Activated naive CD4-positive, alpha-beta T cell (primary cell): ENCODE measurements at regions not wholly inside any gene's neighbourhood (a gene's known extent, or its start where the extent isn't known, plus 50 kb on each side); places are given as distances from the start of the nearest gene placed in this dataset.

Experiments used
- DNase-seq, 4 experiments: peaks; one replicate each; lab custom pipeline; 2025; lab: John Stamatoyannopoulos, UW

GRCh38 chr1:87437663-87438295 is 109.1 kb downstream of the LMO4 start:
- DNase-seq = no peak

- DNase-seq = no peak
Measured at GRCh38 chr1:87439821-87440220, 111.1 kb downstream of the LMO4 start.

DNA sequence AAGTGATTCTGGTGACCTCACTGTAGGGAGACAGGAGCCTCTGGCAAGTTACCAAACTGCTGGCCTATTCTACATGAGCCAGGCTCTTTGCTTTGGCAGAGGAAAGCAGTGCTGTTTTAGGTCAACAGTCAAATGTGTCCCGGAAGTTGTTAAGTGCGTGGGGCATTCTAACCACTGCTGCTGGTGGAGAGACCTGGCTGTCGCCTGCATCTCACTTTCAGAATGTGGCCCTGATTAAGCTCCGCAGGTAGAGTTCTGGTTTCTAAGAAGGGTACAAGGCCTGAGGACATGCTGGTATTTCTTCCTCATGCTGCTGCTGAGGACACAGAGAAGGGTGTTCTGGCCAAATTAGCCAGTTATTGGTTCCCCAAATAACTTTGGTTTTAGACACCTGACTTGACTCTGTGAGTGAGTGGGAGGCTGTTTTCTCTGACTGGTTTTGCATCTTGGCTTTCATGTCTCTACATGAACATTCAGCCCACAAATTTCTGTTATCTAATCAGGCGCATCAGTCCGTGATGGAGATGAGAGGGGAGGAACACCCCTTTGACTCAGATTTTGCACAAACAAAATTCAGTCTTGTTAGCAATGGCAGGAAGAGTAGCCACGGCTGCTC is 120.8 kb downstream of the LMO4 start:
- no peak for DNase-seq

DNA sequence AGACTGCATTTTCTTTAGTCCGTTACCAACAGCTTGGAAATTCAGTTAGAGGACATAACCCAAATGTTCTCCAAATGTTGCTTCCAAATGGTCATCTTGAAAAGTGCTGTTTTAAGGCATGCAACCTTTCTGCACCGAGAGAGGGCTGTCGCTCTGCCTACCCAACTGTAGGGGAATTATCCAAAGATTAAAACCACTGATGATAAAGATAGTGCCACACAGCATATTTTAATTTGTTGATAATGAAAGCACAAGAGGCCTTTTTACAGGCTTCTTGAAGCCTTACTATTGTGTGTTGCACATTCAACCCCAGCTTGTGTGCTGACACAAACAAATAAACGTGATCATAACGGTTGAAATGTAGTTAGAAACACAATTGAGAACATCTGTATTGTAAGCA is 121.5 kb downstream of the LMO4 start:
- DNase-seq = no peak

DNA sequence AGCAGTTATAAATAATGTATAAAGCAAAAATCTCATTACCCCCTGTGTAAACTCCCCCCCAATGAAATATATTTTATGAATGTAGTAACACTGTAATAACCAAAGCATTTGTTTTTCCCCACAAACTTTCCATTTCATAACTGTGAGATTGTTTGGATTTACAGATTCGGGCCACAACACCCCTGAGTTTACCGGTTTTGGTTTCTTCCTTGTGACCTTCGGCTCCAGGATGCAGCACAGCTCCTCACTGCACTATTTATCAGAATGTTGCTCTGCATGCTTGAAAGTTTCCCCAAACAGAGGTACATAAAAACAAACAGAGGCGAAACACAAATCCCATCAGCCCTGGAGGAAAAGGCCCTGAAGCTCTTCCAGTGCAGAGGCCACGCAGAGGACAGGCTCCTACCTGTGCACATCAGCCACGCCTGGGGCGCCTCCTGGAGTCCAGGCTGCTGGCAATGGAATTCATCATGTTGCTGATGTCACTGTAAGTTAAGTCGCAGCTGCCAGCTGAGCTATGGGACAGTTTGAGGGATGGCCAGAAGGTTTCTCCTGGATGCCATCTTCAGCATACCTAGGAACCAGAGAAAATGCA is 122.0 kb downstream of the LMO4 start:
- no peak for DNase-seq

- no peak for DNase-seq
Measured at GRCh38 chr1:87451229-87451920, 122.7 kb downstream of the LMO4 start.

DNA sequence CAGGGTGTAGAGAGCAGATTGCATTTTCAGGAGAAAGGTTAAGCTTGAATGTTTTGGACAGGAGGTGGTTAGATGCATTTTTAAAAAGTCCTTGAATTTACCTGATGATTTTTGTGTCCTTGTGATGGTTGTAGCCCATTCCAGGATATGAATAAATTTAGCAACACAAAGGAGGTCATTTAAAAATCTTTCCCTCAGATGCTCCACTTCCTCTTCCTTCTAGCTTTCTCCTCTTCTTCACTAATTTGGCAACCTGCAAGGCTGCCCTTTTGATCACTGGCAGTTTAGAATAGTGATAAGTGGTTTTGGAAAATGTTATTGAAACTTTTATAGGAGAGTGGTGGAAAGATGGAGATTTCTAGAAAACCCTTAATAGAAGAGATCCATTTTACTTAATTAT is 124.0 kb downstream of the LMO4 start:
- DNase-seq = no peak

DNA sequence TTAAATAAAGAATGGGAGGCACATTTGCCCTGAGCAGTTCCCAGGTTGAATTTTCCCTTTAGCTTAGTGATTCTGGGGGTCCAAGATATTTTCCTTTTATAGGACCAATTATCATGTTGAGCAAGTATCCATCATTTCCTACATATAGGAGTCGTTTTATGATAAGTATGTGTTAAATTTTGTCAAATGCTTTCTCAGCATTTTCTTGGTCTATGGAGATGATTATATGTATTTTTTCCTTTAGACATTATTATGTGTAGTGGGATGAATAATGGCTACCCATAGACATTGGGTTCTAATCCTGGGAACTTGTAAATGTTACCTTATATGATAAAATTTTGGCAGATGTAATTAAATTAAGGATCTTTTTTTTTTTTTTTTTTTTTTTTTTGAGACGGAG is 128.7 kb downstream of the LMO4 start:
- DNase-seq = no peak

DNA sequence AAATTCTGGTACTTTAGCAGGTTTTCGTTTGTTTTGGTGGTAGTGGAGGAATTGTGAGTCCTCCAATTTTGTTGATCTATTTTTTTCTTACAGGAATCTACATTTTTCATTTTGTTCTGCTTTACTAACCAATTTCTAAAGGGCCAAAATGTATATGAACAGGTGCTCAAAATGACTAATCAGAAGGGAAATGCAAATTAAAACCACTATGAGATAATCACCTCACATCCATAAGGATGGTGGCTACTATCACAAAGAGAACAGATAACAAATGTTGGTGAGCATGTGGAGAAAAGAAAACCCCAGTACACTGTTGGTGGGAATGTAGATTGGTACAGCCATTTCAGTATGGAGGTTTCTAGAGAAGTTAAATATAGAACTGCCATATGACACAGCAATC is 134.2 kb downstream of the LMO4 start:
- DNase-seq = no peak

GRCh38 chr1:87464022-87464490 is 135.4 kb downstream of the LMO4 start:
- DNase-seq = no peak

- DNase-seq = no peak
Measured at GRCh38 chr1:87466621-87467020, 137.9 kb downstream of the LMO4 start.

GRCh38 chr1:87472716-87473115 is 144.0 kb downstream of the LMO4 start:
- DNase-seq = no peak

DNA sequence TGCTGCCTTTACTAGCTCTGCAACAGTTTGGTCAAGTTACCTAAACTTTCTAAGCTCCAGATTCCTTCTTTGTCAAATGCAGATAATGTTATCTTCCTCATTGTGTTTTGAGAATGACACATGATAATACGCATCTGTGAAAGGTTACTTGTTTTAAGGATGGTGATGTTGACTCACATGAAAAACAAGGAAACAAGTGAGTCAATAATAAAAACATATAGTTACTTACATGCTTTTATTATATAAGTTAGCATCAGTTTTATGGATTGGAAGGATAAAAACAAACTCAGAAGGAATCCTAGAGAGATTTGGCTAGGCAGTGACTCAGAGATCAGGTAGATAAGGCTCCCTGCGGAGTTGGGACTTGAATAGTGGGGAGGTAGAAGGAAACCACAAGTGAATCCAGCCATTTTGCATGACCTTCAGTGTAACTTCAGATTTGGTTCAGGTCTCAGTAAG is 144.6 kb downstream of the LMO4 start:
- DNase-seq = no peak

GRCh38 chr1:87474098-87474497 is 145.4 kb downstream of the LMO4 start:
- no peak for DNase-seq

GRCh38 chr1:87478231-87478630 is 149.6 kb downstream of the LMO4 start:
- no peak for DNase-seq

DNA sequence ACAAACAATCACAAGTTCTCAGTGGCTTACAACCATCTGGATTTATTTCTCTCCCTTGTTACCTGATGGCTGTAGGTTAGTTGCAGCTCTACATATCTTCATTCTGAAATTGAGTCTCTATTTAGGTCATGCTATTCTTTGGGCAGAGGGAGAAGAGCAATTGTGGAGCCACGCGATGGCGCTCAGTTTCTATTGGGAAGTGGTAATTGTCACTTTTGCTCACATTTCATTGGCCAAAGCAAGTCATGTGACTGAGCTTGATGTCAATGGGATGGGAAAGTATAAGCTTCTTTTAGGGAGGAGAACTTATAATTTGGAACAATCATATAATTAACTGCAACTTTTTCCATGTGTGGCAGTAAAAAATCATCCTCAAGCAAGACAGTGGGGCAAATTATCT is 166.5 kb downstream of the LMO4 start:
- no peak for DNase-seq

DNA sequence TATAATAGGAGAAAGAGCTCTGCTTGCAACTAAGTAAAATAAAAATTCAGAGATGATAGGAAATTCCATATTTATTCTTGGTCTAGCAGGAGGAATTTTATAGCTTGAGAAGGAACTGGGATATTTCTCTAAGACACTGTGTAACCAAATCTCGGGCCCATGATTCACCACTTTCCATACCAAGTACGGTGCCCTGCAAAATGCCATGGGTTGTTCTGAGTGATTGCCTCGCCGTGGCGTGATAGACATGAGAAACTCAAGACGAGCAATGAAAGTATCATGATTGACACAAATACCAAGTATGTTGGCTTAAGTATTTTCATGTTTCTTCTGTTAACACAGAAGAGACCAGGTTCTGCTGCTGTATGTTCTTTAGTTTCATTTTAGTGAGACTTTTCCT is 167.2 kb downstream of the LMO4 start:
- no peak for DNase-seq

GRCh38 chr1:87497380-87498203 is 168.9 kb downstream of the LMO4 start:
- DNase-seq = no peak

GRCh38 chr1:87501738-87502137 is 173.1 kb downstream of the LMO4 start:
- no peak for DNase-seq

DNA sequence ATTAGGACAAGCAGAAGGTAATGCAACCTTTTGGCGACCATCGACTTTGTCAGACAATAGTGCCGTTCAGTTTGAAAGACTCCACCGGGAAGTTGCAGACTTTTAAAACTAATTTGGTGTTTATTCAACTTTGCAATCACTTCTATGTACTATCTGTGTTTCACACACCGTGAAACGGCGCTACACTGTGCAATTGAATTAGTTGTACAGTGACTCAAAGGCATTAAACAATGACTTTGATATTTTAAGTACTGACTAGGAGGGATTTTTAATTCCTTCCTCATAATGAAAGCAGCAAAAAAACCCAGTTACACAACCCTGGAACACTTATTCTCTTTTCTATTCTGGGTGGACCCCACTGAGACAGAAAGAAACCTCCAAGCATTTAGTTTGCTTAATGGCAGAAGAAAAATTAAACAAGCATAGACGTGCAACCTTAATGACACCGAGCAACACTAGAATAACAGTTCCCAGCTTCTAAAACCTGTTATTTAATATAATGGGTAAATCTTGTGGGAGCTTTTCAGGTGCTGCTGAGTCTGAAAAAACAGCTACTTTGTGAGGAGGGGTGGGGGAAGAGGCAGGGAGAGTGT is 176.8 kb downstream of the LMO4 start:
- no peak for DNase-seq

DNA sequence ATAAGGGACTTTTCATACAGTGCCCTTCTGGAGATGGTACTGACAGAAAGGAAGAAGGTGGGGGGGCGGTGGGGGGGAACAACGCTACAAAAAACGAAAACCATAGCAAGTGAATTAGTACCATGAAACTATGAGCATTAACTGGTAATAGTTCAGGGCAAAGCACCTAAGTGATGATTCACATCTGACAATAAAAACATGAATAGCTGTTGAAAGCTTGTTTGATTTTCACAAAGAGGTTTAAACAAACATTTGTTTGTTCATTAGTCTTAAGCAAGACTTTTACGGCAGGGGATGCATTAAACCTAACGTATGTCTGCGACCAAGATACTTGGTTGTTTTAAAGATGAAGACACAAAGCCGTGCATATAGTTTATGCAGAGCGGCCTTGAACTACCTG is 177.5 kb downstream of the LMO4 start:
- DNase-seq = no peak
